Right cardiac atrium (tissue), 5 donors: ENCODE measurements at regions not wholly inside any gene's neighbourhood (a gene's known extent, or its start where the extent isn't known, plus 50 kb on each side); places are given as distances from the start of the nearest gene placed in this dataset.
"Not testable (repeated sequence)": the region's sequence is repeated elsewhere in the genome, so short reads cannot be mapped to it uniquely, and the experiment has no call there.

ENCODE experiments used
- ATAC-seq, 2 donors: fragments of 200-7000 bp; cut with Tn5 transposase; one replicate each; pipeline versions ENCODE4 v1.8.0 to v1.9.1; 2020; ENCODE audit warnings: moderate library complexity in 2 of 2, mild to moderate bottlenecking in 1 of 2
- DNase-seq, 3 donors: peaks; one replicate each; pipeline ENCODE4 v3.0.0-alpha.2; 2020
- H3K27ac ChIP-seq: one replicate; pipeline ENCODE4 v1.5.1; 2013; ENCODE audit warnings: mild to moderate bottlenecking, low read length, control low read depth, moderate library complexity
- H3K27me3 ChIP-seq: one replicate; pipeline ENCODE4 v1.6.1; 2013; ENCODE audit not compliant: control insufficient read depth, insufficient read depth
- H3K4me1 ChIP-seq: one replicate; pipeline ENCODE4 v1.6.1; 2013; ENCODE audit warnings: low read length; ENCODE audit not compliant: control insufficient read depth, insufficient read depth
- H3K4me3 ChIP-seq: one replicate; pipeline ENCODE4 v1.5.1; 2013; ENCODE audit warnings: low read length, control low read depth
- H3K9me3 ChIP-seq: one replicate; pipeline ENCODE4 v1.6.1; 2013; ENCODE audit warnings: low read length; ENCODE audit not compliant: control insufficient read depth
- WGBS: extraction: QIAGEN DNeasy Blood & Tissue Kit; methylation state at CpG from one replicate; pipeline ENCODE4 v1.1.7; 2013; 5-methylcytosine and 5-hydroxymethylcytosine counted together
- intact Hi-C, 4 donors: fragments of 100-400 bp; cut with DNase I; formaldehyde crosslinking; loops; one replicate each; pipeline versions ENCODE4 v1.11.0 to v1.14.0; 2022 to 2023
- donor health status: healthy with polysubstance abuse.
- donor health status: DM: no; HTN: yes; CAD: no.
- donor health status: DM: no; HTN: no; CAD: no.
- donor health status: DM: no; HTN: yes; CAD: no; lungs with severe emphysema.
- donor health status: DM: yes; HTN: yes; CAD: no.

GRCh38 chr1:146381196-146381595 lies 152.4 kb upstream of the NOTCH2NLA start:
- DNase-seq, H3K27ac ChIP-seq, ATAC-seq, H3K9me3 ChIP-seq, H3K27me3 ChIP-seq, H3K4me1 ChIP-seq, intact Hi-C loops, H3K4me3 ChIP-seq: not testable (repeated sequence)
- WGBS: 47% methylated on average over 4 of the region's 7 CpGs

GRCh38 chr1:146376708-146377496 lies 148.1 kb upstream of the NOTCH2NLA start:
- ATAC-seq: peak; percentile 94 to 96
- H3K4me1 ChIP-seq, H3K9me3 ChIP-seq, intact Hi-C loops, H3K27me3 ChIP-seq: not testable (repeated sequence)
- DNase-seq: peak; percentile 65 to 86 (median 83)
- peak overlapping the region; percentile 43 for H3K4me3 ChIP-seq
- 1% methylated on average over 42 of the region's 42 CpGs for WGBS
- peak overlapping the region; percentile 100 for H3K27ac ChIP-seq

- under 1% methylated on average over 24 of the region's 27 CpGs for WGBS
- ATAC-seq: peak; percentile 91 to 93
- H3K4me3 ChIP-seq: peak overlapping the region; percentile 19
- H3K27me3 ChIP-seq, H3K27ac ChIP-seq, H3K9me3 ChIP-seq, intact Hi-C loops, H3K4me1 ChIP-seq: not testable (repeated sequence)
- DNase-seq: peak; percentile 89 to 94 (median 92)
These were observed 147.5 kb upstream of the NOTCH2NLA start for GRCh38 chr1:146376309-146376707.

GRCh38 chr1:146375108-146375507 lies 146.3 kb upstream of the NOTCH2NLA start:
- 91% methylated on average over 6 of the region's 6 CpGs for WGBS
- H3K27me3 ChIP-seq, intact Hi-C loops, H3K4me1 ChIP-seq, DNase-seq, H3K27ac ChIP-seq, ATAC-seq, H3K9me3 ChIP-seq, H3K4me3 ChIP-seq: not testable (repeated sequence)

- intact Hi-C loops, H3K27me3 ChIP-seq, H3K4me3 ChIP-seq, ATAC-seq, H3K4me1 ChIP-seq, H3K9me3 ChIP-seq: not testable (repeated sequence)
- peak overlapping the region; percentile 13 for H3K27ac ChIP-seq
- under 1% methylated on average over 20 of the region's 23 CpGs for whole genome bisulfite sequencing
- DNase-seq: peak; percentile 22 to 64 (median 61)
These were observed 141.1 kb upstream of the NOTCH2NLA start for GRCh38 chr1:146369940-146370339.

- ATAC-seq, H3K9me3 ChIP-seq, H3K27me3 ChIP-seq, H3K27ac ChIP-seq, intact Hi-C loops, DNase-seq, H3K4me1 ChIP-seq, H3K4me3 ChIP-seq: not testable (repeated sequence)
These were observed 126.6 kb upstream of the NOTCH2NLA start for GRCh38 chr1:146355373-146355772.

- H3K4me1 ChIP-seq, H3K4me3 ChIP-seq, DNase-seq, intact Hi-C loops, H3K27ac ChIP-seq, H3K27me3 ChIP-seq, H3K9me3 ChIP-seq, ATAC-seq: not testable (repeated sequence)
- 100% methylated on average over 1 of the region's 1 CpG for WGBS
These were observed 98.0 kb upstream of the NOTCH2NLA start for GRCh38 chr1:146326863-146327262.

- intact Hi-C loops, H3K27ac ChIP-seq, H3K27me3 ChIP-seq, H3K9me3 ChIP-seq, ATAC-seq, DNase-seq, H3K4me3 ChIP-seq, H3K4me1 ChIP-seq: not testable (repeated sequence)
- 73% methylated on average over 1 of the region's 2 CpGs for WGBS
These were observed 95.6 kb upstream of the NOTCH2NLA start for GRCh38 chr1:146324463-146324862.

GRCh38 chr1:146323302-146323701 lies 94.5 kb upstream of the NOTCH2NLA start:
- intact Hi-C loops, ATAC-seq, H3K27me3 ChIP-seq, H3K27ac ChIP-seq, H3K4me3 ChIP-seq, H3K9me3 ChIP-seq, H3K4me1 ChIP-seq, DNase-seq: not testable (repeated sequence)
- WGBS: no CpG with 5 or more reads among the region's 1 CpG

GRCh38 chr1:146322893-146323292 lies 94.1 kb upstream of the NOTCH2NLA start:
- DNase-seq, H3K27me3 ChIP-seq, H3K27ac ChIP-seq, H3K4me1 ChIP-seq, H3K9me3 ChIP-seq, H3K4me3 ChIP-seq, intact Hi-C loops: not testable (repeated sequence)
- WGBS: 92% methylated on average over 1 of the region's 4 CpGs
- ATAC-seq: peak; percentile 79 to 80

GRCh38 chr1:146318715-146319114 lies 89.9 kb upstream of the NOTCH2NLA start:
- DNase-seq, H3K4me3 ChIP-seq, ATAC-seq, H3K27ac ChIP-seq, intact Hi-C loops, H3K27me3 ChIP-seq, H3K4me1 ChIP-seq, H3K9me3 ChIP-seq: not testable (repeated sequence)
- 97% methylated on average over 1 of the region's 4 CpGs for WGBS
